Neural cell (in vitro differentiated cells): ENCODE measurements at regions not wholly inside any gene's neighbourhood (a gene's known extent, or its start where the extent isn't known, plus 50 kb on each side); places are given as distances from the start of the nearest gene placed in this dataset.

Experiments used
- H2AFZ ChIP-seq: fragments of 200-600, 300-800 bp; sonication (generic), shearing (Covaris generic); 2 replicates; pipeline ENCODE4 v1.6.0; 2014; ENCODE audit warnings: low read depth, mild to moderate bottlenecking, antibody characterized with exemption, low read length, moderate library complexity
- H3F3A ChIP-seq: fragments of 200-600 bp; shearing (Covaris generic); 2 replicates; pipeline ENCODE4 v1.6.1; 2016; ENCODE audit warnings: mild to moderate bottlenecking, moderate library complexity, mixed read lengths, antibody characterized with exemption, low read length; ENCODE audit not compliant: insufficient read depth, poor library complexity, severe bottlenecking
- H3K27ac ChIP-seq: fragments of 200-600, 300-800 bp; sonication (generic), shearing (Covaris generic); 2 replicates; pipeline ENCODE4 v1.5.1; 2014; ENCODE audit warnings: mild to moderate bottlenecking, low read length, moderate library complexity
- H3K27me3 ChIP-seq: fragments of 300-800, 200-600 bp; sonication (generic), shearing (Covaris generic); 2 replicates; pipeline ENCODE4 v1.6.0; 2014; ENCODE audit warnings: mild to moderate bottlenecking, low read depth, low read length, moderate library complexity; ENCODE audit not compliant: insufficient read depth
- H3K36me3 ChIP-seq: fragments of 300-800, 200-600 bp; sonication (generic), shearing (Covaris generic); 2 replicates; pipeline ENCODE4 v1.5.1; 2014; ENCODE audit warnings: mild to moderate bottlenecking, antibody characterized with exemption, low read length, moderate library complexity; ENCODE audit not compliant: insufficient read depth
- H3K4me2 ChIP-seq: fragments of 300-800, 200-600 bp; sonication (generic), shearing (Covaris generic); 2 replicates; pipeline ENCODE4 v1.6.0; 2014; ENCODE audit warnings: mild to moderate bottlenecking, low read length
- H3K4me3 ChIP-seq: fragments of 300-800, 200-600 bp; sonication (generic), shearing (Covaris generic); 2 replicates; pipeline ENCODE4 v1.5.1; 2014; ENCODE audit warnings: mild to moderate bottlenecking, low read length, moderate library complexity
- H3K79me2 ChIP-seq: fragments of 200-600 bp; shearing (Covaris generic); replicated peaks from 2 replicates; pipeline ENCODE4 v1.6.0; 2014; ENCODE audit warnings: mild to moderate bottlenecking, low read length, moderate library complexity; ENCODE audit not compliant: insufficient read depth
- H3K9ac ChIP-seq: fragments of 300-800, 200-600 bp; sonication (generic), shearing (Covaris generic); 2 replicates; pipeline ENCODE4 v1.6.1; 2016; ENCODE audit warnings: mild to moderate bottlenecking, low read length, mixed read lengths
- H3K9me2 ChIP-seq: fragments of 200-600 bp; shearing (Covaris generic); 2 replicates; pipeline ENCODE4 v1.6.1; 2016; ENCODE audit warnings: mild to moderate bottlenecking, low read length, mixed read lengths; ENCODE audit not compliant: insufficient read depth
- H3K9me3 ChIP-seq: fragments of 200-600, 300-800 bp; sonication (generic), shearing (Covaris generic); 2 replicates; pipeline ENCODE4 v1.6.1; 2016; ENCODE audit warnings: mild to moderate bottlenecking, mixed run types, low read length, moderate library complexity, mixed read lengths
- H4K20me1 ChIP-seq: fragments of 200-600 bp; shearing (Covaris generic); 2 replicates; pipeline ENCODE4 v1.6.1; 2016; ENCODE audit warnings: mild to moderate bottlenecking, mixed run types; ENCODE audit not compliant: insufficient read depth
- CTCF ChIP-seq: fragments of 450-650 bp; IDR thresholded peaks from 2 replicates; pipeline ENCODE4 v1.5.1; 2014; ENCODE audit warnings: antibody characterized with exemption, mild to moderate bottlenecking, moderate library complexity; ENCODE audit not compliant: poor library complexity, severe bottlenecking
- EP300 ChIP-seq: fragments of 450-650 bp; conservative IDR thresholded peaks from 2 replicates; pipeline ENCODE4 v1.6.1; 2014; ENCODE audit warnings: antibody characterized with exemption, mild to moderate bottlenecking, moderate library complexity; ENCODE audit not compliant: poor library complexity, severe bottlenecking
- EZH2 ChIP-seq: fragments of 200-600, 300-800 bp; shearing (Covaris generic), sonication (generic); IDR thresholded peaks from 2 replicates; pipeline ENCODE4 v1.6.1; 2014; ENCODE audit warnings: antibody characterized with exemption, low read length, borderline replicate concordance, mild to moderate bottlenecking; ENCODE audit not compliant: insufficient read depth, poor library complexity, severe bottlenecking
- MXI1 ChIP-seq: fragments of 450-650 bp; conservative IDR thresholded peaks from 2 replicates; pipeline ENCODE4 v1.6.1; 2014; ENCODE audit warnings: antibody characterized with exemption, mild to moderate bottlenecking; ENCODE audit not compliant: poor library complexity, severe bottlenecking
- POLR2AphosphoS5 ChIP-seq: IDR thresholded peaks from 2 replicates; pipeline ENCODE4 v1.6.1; 2012
- RAD21 ChIP-seq: fragments of 450-650 bp; conservative IDR thresholded peaks from 2 replicates; pipeline ENCODE4 v1.6.1; 2014; ENCODE audit warnings: antibody characterized with exemption, mild to moderate bottlenecking, moderate library complexity
- SMC3 ChIP-seq: fragments of 450-650 bp; conservative IDR thresholded peaks from 2 replicates; pipeline ENCODE4 v1.6.1; 2014; ENCODE audit warnings: antibody characterized with exemption, mild to moderate bottlenecking, moderate library complexity; ENCODE audit not compliant: poor library complexity
- TAF1 ChIP-seq: IDR thresholded peaks from 2 replicates; pipeline ENCODE4 v1.6.1; 2012; ENCODE audit warnings: low read depth
- TF ChIP-seq, protein P1 (sequence below): IDR thresholded peaks from 2 replicates; pipeline ENCODE4 v1.6.1; 2012; ENCODE audit warnings: borderline replicate concordance

GRCh38 chr11:112425121-112425520 lies 164.5 kb upstream of the PLET1 start:
- Histone ChIP-seq H2AFZ (no peak overlapping the region), H3K9me3 (no peaks in the 10 kb centered on the region), H3F3A (no peaks in the 10 kb centered on the region), H3K79me2 (no peaks in the 10 kb centered on the region), H4K20me1 (no peaks in the 10 kb centered on the region), H3K27me3 (no peaks in the 10 kb centered on the region), H3K27ac (no peak overlapping the region), H3K9me2 (no peaks in the 10 kb centered on the region), H3K4me2 (no peak overlapping the region), H3K36me3 (no peaks in the 10 kb centered on the region), H3K9ac (no peak overlapping the region), H3K4me3 (no peak overlapping the region)
- TF ChIP-seq SMC3 = no peak
- no peak for TF ChIP-seq TAF1
- no peak for TF ChIP-seq MXI1
- no peak for TF ChIP-seq EP300

- no peaks in the 10 kb centered on the region for H3K79me2 ChIP-seq
- H3K27ac ChIP-seq = no peak overlapping the region
- no peaks in the 10 kb centered on the region for H3F3A ChIP-seq
- H3K9me2 ChIP-seq = no peaks in the 10 kb centered on the region
- TF ChIP-seq, protein P1, sequence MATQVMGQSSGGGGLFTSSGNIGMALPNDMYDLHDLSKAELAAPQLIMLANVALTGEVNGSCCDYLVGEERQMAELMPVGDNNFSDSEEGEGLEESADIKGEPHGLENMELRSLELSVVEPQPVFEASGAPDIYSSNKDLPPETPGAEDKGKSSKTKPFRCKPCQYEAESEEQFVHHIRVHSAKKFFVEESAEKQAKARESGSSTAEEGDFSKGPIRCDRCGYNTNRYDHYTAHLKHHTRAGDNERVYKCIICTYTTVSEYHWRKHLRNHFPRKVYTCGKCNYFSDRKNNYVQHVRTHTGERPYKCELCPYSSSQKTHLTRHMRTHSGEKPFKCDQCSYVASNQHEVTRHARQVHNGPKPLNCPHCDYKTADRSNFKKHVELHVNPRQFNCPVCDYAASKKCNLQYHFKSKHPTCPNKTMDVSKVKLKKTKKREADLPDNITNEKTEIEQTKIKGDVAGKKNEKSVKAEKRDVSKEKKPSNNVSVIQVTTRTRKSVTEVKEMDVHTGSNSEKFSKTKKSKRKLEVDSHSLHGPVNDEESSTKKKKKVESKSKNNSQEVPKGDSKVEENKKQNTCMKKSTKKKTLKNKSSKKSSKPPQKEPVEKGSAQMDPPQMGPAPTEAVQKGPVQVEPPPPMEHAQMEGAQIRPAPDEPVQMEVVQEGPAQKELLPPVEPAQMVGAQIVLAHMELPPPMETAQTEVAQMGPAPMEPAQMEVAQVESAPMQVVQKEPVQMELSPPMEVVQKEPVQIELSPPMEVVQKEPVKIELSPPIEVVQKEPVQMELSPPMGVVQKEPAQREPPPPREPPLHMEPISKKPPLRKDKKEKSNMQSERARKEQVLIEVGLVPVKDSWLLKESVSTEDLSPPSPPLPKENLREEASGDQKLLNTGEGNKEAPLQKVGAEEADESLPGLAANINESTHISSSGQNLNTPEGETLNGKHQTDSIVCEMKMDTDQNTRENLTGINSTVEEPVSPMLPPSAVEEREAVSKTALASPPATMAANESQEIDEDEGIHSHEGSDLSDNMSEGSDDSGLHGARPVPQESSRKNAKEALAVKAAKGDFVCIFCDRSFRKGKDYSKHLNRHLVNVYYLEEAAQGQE = no peak
- no peak for TF ChIP-seq POLR2AphosphoS5
- no peak for TF ChIP-seq MXI1
- no peak for TF ChIP-seq RAD21
- TF ChIP-seq EZH2 = no peak
- no peak for TF ChIP-seq SMC3
- TF ChIP-seq TAF1 = no peak
- no peak for TF ChIP-seq EP300
- no peak for TF ChIP-seq CTCF
- H3K4me3 ChIP-seq = no peak overlapping the region
- H2AFZ ChIP-seq = no peak overlapping the region
- no peaks in the 10 kb centered on the region for H3K27me3 ChIP-seq
- H4K20me1 ChIP-seq = no peaks in the 10 kb centered on the region
- no peaks in the 10 kb centered on the region for H3K36me3 ChIP-seq
- H3K4me2 ChIP-seq = no peak overlapping the region
- peaks cover 3% of the 10 kb centered on the region for H3K9me3 ChIP-seq
- no peak overlapping the region for H3K9ac ChIP-seq
Observed at GRCh38 chr11:112437096-112437495, 176.4 kb upstream of the PLET1 start.

GRCh38 chr11:112439614-112440013 lies 179.0 kb upstream of the PLET1 start:
- Histone ChIP-seq H3F3A (no peaks in the 10 kb centered on the region), H2AFZ (no peak overlapping the region), H3K9ac (no peak overlapping the region), H3K79me2 (no peaks in the 10 kb centered on the region), H3K27ac (no peak overlapping the region), H3K4me2 (no peak overlapping the region), H3K9me2 (no peaks in the 10 kb centered on the region), H3K27me3 (no peaks in the 10 kb centered on the region), H4K20me1 (no peaks in the 10 kb centered on the region), H3K4me3 (no peak overlapping the region), H3K36me3 (no peaks in the 10 kb centered on the region), H3K9me3 (peaks cover 8% of the 10 kb centered on the region)
- TF ChIP-seq EZH2 = no peak
- TF ChIP-seq POLR2AphosphoS5 = no peak
- no peak for TF ChIP-seq EP300
- no peak for TF ChIP-seq SMC3
- no peak for TF ChIP-seq CTCF
- TF ChIP-seq, protein P1 = no peak
- no peak for TF ChIP-seq RAD21
- no peak for TF ChIP-seq MXI1
- no peak for TF ChIP-seq TAF1
